ENCODE measurements at regions not wholly inside any gene's neighbourhood (a gene's known extent, or its start where the extent isn't known, plus 50 kb on each side); places are given as distances from the start of the nearest gene placed in this dataset.

- Mint-ChIP-seq H3K4me1 (no peaks in the 10 kb centered on the region), H3K27ac (no peak overlapping the region), H3K36me3 (ENCODE audit: low read depth) (no peaks in the 10 kb centered on the region), H3K27me3 (ENCODE audit: low read depth) (no peaks in the 10 kb centered on the region), H3K9me3 (no peaks in the 10 kb centered on the region), H3K4me3 (no peak overlapping the region)
- TF ChIP-seq, protein P1, sequence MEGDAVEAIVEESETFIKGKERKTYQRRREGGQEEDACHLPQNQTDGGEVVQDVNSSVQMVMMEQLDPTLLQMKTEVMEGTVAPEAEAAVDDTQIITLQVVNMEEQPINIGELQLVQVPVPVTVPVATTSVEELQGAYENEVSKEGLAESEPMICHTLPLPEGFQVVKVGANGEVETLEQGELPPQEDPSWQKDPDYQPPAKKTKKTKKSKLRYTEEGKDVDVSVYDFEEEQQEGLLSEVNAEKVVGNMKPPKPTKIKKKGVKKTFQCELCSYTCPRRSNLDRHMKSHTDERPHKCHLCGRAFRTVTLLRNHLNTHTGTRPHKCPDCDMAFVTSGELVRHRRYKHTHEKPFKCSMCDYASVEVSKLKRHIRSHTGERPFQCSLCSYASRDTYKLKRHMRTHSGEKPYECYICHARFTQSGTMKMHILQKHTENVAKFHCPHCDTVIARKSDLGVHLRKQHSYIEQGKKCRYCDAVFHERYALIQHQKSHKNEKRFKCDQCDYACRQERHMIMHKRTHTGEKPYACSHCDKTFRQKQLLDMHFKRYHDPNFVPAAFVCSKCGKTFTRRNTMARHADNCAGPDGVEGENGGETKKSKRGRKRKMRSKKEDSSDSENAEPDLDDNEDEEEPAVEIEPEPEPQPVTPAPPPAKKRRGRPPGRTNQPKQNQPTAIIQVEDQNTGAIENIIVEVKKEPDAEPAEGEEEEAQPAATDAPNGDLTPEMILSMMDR (IDR thresholded peaks at IDR 0.05; ENCODE audit: unreplicated experiment in 3 of 3), result no peak
Observed at GRCh38 chr4:136731025-136731424, 801.3 kb downstream of the PCDH18 start.

DNA sequence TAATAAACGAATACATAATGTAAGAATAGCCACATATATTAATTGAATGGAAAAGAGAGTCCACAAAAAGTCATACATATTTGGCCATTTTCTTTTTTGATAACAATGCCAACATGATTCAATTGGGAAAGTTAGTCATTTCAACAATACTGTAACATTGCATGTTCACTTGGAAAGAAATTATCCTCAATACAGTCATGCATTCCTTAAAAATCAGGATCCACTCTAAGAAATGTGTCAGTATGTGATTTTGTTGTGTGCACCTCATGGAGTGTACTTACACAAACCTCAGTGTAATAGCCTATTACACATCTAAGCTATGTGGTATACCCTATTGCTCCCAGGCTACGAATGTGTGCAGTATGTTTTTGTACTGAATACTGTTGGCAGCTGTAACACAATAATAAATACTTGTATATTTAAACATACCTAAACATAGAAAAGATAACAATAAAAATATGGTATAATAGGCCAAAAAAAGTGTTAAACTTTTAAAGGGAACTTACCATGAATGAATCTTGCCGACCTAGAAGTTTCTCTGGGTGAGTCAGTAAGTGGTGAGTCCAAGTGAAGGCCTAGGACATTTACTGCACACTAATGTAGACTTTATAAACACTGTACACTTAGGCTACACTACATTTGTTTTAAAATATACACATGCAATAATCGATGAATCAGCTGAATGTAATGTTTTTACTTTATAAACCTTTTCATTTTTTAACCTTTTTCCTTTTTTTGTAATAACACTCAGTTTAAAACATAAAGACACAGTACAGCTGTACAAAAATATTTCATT lies 806.8 kb downstream of the PCDH18 start:
- no peaks in the 10 kb centered on the region for H3K27me3 Mint-ChIP-seq (ENCODE audit: low read depth)
- H3K36me3 Mint-ChIP-seq (ENCODE audit: low read depth), result no peaks in the 10 kb centered on the region
- TF ChIP-seq, protein P1 (IDR thresholded peaks at IDR 0.05; ENCODE audit: unreplicated experiment in 3 of 3), result no peak
- H3K27ac Mint-ChIP-seq, result no peak overlapping the region
- peaks cover 4% of the 10 kb centered on the region for H3K9me3 Mint-ChIP-seq
- no peaks in the 10 kb centered on the region for H3K4me1 Mint-ChIP-seq
- no peak overlapping the region for H3K4me3 Mint-ChIP-seq

GRCh38 chr4:136713140-136713539 lies 819.2 kb downstream of the PCDH18 start:
- peaks cover 5% of the 10 kb centered on the region for H3K9me3 Mint-ChIP-seq
- no peak overlapping the region for H3K27ac Mint-ChIP-seq
- no peaks in the 10 kb centered on the region for H3K27me3 Mint-ChIP-seq (ENCODE audit: low read depth)
- TF ChIP-seq, protein P1 (IDR thresholded peaks at IDR 0.05; ENCODE audit: unreplicated experiment in 3 of 3), result no peak
- H3K36me3 Mint-ChIP-seq (ENCODE audit: low read depth), result no peaks in the 10 kb centered on the region
- H3K4me1 Mint-ChIP-seq, result peaks cover 6% of the 10 kb centered on the region
- H3K4me3 Mint-ChIP-seq, result no peak overlapping the region

DNA sequence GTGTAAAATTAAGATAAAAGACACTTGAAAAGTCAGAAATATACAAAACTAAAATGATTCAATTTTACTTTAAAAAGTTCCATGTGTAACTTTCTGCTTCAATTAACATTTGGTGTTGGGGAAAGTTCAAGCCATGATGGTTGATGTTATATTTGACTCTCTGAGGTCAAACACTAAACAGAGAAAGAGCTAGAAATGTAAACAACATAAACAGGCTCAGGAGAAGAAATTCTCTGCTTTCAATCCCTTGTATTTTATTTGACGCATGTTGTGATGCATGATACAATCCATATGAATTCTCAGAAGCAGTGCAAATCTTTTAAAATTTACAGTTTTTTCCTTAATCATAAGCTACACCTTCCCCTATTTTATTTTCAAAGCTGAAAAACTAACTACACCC lies 822.4 kb downstream of the PCDH18 start:
- H3K36me3 Mint-ChIP-seq (ENCODE audit: low read depth), result no peaks in the 10 kb centered on the region

DNA sequence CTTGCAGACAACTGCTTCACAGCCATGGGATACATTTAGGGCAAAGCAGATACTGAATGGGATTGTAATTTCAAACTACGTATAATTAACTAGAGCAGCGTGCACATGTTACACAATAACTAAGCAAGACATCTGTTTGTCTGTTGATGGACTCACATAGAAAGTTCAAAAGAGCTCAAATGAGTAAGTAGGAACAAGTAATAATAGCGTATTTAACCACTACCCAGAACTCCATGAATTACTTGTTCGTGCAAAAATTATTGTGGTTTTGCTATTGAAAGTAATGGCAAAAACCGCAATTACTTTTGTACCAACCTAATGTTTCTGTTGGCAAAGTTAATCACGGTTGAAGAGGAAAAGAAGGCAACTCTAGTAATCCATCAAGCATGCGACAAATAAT lies 825.4 kb downstream of the PCDH18 start:
- no peak overlapping the region for H3K4me3 Mint-ChIP-seq
- TF ChIP-seq, protein P1 (IDR thresholded peaks at IDR 0.05; ENCODE audit: unreplicated experiment in 3 of 3), result no peak
- no peaks in the 10 kb centered on the region for H3K9me3 Mint-ChIP-seq
- H3K4me1 Mint-ChIP-seq, result peaks cover 2% of the 10 kb centered on the region
- no peaks in the 10 kb centered on the region for H3K27me3 Mint-ChIP-seq (ENCODE audit: low read depth)
- H3K36me3 Mint-ChIP-seq (ENCODE audit: low read depth), result no peaks in the 10 kb centered on the region
- no peak overlapping the region for H3K27ac Mint-ChIP-seq

More for the DNA sequence above, 822.4 kb downstream of the PCDH18 start:
- H3K27ac Mint-ChIP-seq, result peak overlapping the region in 1 of 3 experiments; percentile 1
- TF ChIP-seq, protein P1 (IDR thresholded peaks at IDR 0.05; ENCODE audit: unreplicated experiment in 3 of 3), result no peak
- peaks cover 6% of the 10 kb centered on the region for H3K4me1 Mint-ChIP-seq
- H3K27me3 Mint-ChIP-seq (ENCODE audit: low read depth), result no peaks in the 10 kb centered on the region
- H3K4me3 Mint-ChIP-seq, result no peak overlapping the region
- no peaks in the 10 kb centered on the region for H3K9me3 Mint-ChIP-seq

DNA sequence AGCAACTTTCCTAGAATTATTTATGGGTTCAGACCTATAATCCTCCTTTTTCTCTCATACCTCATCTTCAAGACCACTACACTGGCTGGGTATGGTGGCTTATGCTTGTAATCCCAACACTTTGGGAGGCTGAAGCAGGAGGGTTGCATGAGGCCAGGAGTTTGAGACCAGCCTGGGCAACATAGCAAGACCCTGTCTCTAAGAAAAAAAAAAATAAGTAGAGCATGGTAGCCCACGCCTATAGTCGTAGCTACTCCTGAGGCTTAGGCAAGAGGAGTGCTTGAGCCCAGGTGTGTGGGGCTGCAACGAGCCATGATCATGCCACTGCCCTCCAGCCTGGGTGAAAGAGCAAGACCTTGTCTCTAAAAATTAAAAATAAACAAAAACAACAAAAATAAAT lies 832.4 kb downstream of the PCDH18 start:
- Mint-ChIP-seq H3K27me3 (ENCODE audit: low read depth) (no peaks in the 10 kb centered on the region), H3K4me3 (no peak overlapping the region), H3K4me1 (no peaks in the 10 kb centered on the region), H3K9me3 (no peaks in the 10 kb centered on the region), H3K27ac (no peak overlapping the region), H3K36me3 (ENCODE audit: low read depth) (no peaks in the 10 kb centered on the region)
- TF ChIP-seq, protein P1 (IDR thresholded peaks at IDR 0.05; ENCODE audit: unreplicated experiment in 3 of 3), result no peak

Data from nephron (organoid).